Right ventricle myocardium inferior (tissue), 1 donor: ENCODE measurements at regions not wholly inside any gene's neighbourhood (a gene's known extent, or its start where the extent isn't known, plus 50 kb on each side); places are given as distances from the start of the nearest gene placed in this dataset.
A peak's percentile ranks its signal among the peaks of the same experiment; 100 is the strongest.
"Not testable (repeated sequence)": the region's sequence is repeated elsewhere in the genome, so short reads cannot be mapped to it uniquely, and the experiment has no call there.

Experiments
- ATAC-seq: fragments of 200-7000 bp; cut with Tn5 transposase; one replicate; pipeline ENCODE4 v1.9.1; 2020; ENCODE audit warnings: mild to moderate bottlenecking, moderate library complexity
- DNase-seq: peaks from one replicate; pipeline ENCODE4 v3.0.0; 2021; ENCODE audit errors: missing footprints
- intact Hi-C: fragments of 100-400 bp; cut with DNase I; formaldehyde crosslinking; loops from one replicate; pipeline ENCODE4 v1.11.0; 2022
- donor health status: DM: no; HTN: yes; CAD: no; lungs with severe emphysema.

- ATAC-seq: no peak
- no peak for DNase-seq
- intact Hi-C loops: no loop called here
Measured at GRCh38 chr11:13206086-13206640, 71.4 kb upstream of the BMAL1 start.

DNA sequence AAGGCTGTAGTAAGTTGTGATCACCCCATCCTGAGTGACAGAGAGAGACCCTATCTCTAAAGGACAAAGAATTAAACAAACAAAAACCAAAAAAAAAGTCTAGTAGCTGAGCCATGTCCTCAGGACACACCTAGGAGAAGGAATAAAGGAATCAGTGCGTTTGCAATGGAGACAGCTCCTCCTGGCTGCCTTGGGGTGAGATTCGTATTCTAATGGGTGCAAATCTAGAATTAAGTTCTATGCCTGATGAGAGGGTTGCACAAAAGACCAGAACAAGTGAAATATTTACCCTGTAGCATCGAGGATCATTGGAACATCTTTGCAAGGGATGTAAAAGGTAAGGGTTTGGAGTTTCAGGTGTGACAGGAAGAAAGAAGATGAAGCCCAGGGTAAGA lies 70.3 kb upstream of the BMAL1 start:
- intact Hi-C loops: no loop called here
- ATAC-seq: no peak
- DNase-seq: no peak

DNA sequence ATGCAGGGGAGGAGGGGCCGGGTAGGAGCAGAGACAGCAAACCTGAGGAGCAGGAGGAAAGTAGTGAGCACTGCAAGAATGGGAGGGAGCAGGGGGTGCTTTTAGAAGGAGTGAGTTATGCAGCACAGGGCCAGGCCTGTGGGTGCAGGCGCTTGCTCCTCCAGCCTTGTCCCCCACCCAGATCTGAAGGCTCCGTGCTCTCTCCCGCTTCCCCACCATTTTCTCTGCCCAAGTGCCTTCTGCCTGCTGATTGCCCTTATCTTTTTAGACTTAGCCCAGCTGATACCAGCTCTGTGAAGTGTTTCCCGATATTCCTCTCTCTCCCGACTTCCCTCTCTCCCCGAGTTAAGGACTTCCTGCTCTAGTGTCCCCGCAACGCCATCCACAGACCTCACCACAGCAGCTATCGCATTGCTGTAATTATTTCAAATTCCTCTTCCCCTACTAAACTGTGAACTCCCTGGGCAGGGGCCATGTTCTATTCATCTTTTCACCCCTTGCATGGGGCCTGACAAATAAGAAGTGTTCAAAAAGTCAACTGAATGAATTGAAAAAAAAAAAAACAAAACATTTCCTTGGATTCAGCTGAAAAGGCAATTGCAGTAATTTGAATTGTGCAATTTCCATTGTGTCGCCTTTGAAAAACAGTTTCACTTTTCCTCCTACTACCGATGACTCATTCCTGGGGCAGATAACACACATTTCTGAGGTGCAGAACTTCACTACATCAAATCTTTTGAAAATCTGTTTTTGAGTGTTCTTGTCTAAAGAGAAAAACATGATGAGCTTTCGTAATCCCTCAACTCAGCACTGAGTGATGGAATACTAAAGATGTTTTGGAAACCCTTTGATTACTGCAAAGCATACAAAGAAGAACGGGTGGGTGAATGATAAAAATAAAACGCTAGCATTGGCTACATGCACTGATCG lies 69.7 kb upstream of the BMAL1 start:
- peak; percentile 64 for ATAC-seq
- DNase-seq: no peak
- intact Hi-C loops: no loop called here

DNA sequence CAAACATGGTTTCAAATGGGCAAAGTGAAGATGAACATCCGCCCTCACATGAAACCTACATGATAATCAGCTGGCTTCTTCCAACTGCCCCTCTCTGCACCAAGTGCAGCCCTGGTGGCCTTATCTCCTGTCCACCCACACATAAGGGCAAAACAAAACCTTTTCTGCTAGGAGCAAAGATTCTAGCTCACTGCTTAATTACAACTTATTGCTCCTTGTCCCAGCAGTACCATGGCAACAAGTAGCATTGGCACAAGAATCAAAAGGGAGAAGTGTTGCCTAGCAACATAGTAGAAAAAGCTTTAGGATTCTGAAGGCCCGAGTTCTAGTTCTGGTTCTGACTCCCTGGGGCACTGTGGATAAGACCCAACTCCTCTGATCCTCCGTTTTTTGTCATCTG lies 68.7 kb upstream of the BMAL1 start:
- no peak for ATAC-seq
- no peak for DNase-seq
- intact Hi-C loops: no loop called here

- ATAC-seq (no peak), DNase-seq (no peak)
- intact Hi-C loops: no loop called here
Measured at GRCh38 chr11:13209379-13209778, 68.2 kb upstream of the BMAL1 start.

DNA sequence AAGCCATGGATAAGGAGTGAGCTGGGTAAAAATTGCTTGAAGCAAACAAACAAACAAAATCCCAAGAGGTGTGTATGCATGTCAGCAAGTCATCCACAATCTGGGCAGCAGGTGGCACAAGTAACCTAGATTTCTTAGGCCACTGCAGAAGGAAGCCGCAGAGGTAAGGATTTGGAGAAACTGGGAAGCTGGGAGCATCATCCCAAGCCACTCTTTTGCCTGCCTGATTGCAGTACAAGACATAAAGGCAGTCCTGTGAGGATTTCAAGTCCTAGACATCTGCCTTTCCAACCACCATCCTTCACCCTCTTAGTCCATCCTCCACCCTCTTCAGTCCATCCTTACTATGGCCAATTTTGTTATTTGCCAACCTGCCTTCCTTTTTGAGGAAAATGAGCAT lies 67.2 kb upstream of the BMAL1 start:
- ATAC-seq (peak; percentile 64), DNase-seq (no peak)
- intact Hi-C loops: loop anchor here (1.0 to 2.0 kb wide), 2 partner anchors 124 to 134 kb away; no protein-coding TSS in a partner anchor

- DNase-seq (no peak), ATAC-seq (no peak)
- intact Hi-C loops: no loop called here
Measured at GRCh38 chr11:13214276-13214675, 63.3 kb upstream of the BMAL1 start.

DNA sequence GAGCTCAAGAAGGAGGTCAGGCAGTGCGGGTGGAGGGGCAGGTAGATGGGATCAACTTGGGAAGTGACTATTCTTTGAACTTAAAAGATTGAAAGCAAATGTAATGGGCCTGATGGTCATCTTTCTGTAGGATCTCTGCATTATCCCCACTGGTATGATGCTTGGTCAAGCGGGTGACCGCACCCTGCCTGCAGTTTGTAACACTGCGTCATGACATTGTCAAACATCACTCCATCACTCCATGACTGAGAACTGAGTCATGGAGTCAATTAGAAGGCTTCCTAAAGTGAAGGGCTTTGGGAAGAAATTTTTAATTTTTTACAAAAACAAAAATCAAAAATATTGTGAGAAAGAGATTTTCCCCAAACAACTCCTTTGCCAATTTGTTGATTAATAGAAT lies 62.4 kb upstream of the BMAL1 start:
- DNase-seq: no peak
- intact Hi-C loops: no loop called here
- ATAC-seq: no peak

- intact Hi-C loops: no loop called here
- DNase-seq (no peak), ATAC-seq (no peak)
Measured at GRCh38 chr11:13216019-13216710, 61.4 kb upstream of the BMAL1 start.

GRCh38 chr11:13216711-13217075 lies 60.9 kb upstream of the BMAL1 start:
- intact Hi-C loops: no loop called here
- DNase-seq: no peak
- ATAC-seq: no peak

- ATAC-seq, DNase-seq, intact Hi-C loops: not testable (repeated sequence)
Measured at GRCh38 chr11:13218685-13219084, 58.9 kb upstream of the BMAL1 start.

- intact Hi-C loops: no loop called here
- no peak for DNase-seq
- no peak for ATAC-seq
Measured at GRCh38 chr11:13220148-13220547, 57.4 kb upstream of the BMAL1 start.

- DNase-seq: no peak
- ATAC-seq: no peak
- intact Hi-C loops: no loop called here
Measured at GRCh38 chr11:13221722-13222121, 55.9 kb upstream of the BMAL1 start.

DNA sequence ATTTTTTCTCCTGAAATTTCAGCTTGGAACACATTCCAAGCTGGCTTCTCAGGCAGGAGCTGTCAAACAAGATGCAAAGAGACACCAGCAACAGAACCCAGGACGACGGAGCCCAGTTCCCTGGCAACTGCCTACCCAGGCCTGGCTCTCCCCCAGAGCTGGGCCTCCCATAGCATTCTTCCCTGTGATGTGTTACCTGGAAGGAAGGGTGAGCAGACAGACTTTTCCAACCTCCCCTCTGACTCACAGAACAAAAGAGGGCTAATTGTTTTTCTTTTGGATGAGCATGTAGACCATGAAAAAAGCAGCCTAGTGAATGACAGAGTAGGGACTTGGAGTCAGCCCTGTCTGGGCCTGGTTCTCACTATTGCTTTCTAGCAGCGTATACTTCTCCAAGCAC lies 55.3 kb upstream of the BMAL1 start:
- DNase-seq (no peak), ATAC-seq (no peak)
- intact Hi-C loops: no loop called here

GRCh38 chr11:13223112-13223511 lies 54.5 kb upstream of the BMAL1 start:
- intact Hi-C loops: no loop called here
- DNase-seq (no peak), ATAC-seq (no peak)

DNA sequence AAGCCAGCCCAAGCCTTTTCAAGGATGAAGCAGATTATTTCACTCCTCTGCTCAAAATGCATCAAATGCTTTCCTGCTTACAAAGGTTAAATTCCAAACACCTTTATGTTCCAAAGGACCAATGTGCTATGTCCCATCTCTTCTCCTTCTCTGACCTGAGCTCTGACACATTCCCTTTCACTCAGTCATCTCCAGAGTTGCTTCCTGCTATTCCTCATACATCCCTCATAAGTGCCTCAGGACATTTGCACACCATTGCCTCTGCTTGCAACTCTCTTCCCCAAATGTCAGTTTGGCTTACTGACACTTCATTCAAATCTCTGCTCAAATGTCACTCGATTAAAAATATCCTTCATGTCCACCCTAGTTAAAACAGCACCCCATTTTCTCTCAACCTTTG lies 53.3 kb upstream of the BMAL1 start:
- ATAC-seq (no peak), DNase-seq (no peak)
- intact Hi-C loops: no loop called here

DNA sequence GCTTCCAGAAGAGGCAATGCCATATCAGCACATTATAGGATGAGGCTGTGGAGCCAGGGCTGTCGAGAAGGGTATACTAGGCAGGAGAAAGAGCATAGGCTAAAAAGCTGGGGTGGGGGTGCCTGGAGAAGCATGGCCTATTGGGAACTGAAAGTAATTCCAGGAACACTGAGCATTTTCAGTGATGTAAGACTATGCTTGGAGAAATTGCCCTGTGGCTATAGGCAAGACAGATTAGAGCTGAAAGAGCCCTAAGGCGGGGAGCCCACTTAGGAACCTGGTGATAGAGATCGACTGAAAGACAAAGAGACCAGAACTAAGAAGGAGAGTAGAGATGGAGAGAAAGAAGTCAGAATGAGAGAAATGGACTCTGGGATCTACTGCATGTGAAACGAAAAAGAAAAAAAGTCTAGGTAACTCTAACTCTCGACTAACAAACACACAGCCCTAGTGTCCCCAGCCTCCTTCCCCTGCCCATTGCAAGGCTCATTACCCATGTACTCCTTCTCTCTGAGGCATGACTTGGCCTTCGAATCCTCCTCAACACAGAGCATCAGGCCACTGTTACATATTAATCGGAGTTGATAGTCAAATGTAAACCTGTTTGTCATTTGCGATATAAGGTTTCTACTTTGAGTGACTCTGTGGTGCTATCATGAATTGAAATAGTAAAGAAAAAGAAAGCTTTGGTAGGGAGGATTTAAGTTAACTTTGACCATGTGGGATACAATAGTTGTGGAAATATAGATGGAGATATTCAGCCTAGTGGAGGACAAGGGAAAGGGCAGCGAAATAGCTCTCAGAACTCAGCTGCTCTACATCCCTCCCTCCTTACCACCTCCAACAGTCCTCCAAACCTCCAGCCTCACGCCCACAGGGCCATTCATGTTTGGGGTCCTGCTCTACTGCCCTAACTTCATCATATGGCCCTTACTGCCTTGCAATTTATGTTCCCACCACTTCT lies 52.3 kb upstream of the BMAL1 start:
- ATAC-seq (no peak), DNase-seq (no peak)
- intact Hi-C loops: no loop called here

GRCh38 chr11:13227676-13228255 lies 49.8 kb upstream of the BMAL1 start:
- no peak for ATAC-seq
- DNase-seq: no peak
- intact Hi-C loops: no loop called here
